CD4-positive, alpha-beta memory T cell (primary cell): ENCODE measurements at regions not wholly inside any gene's neighbourhood (a gene's known extent, or its start where the extent isn't known, plus 50 kb on each side); places are given as distances from the start of the nearest gene placed in this dataset.
A peak's percentile ranks its signal among the peaks of the same experiment; 100 is the strongest.

Experiments
- CTCF ChIA-PET: fragments of 350-600 bp; sonication (Branson Sonifier 250); formaldehyde crosslinking; loops from one replicate; lab custom pipeline; 2021; ENCODE audit warnings: inconsistent platforms; ENCODE audit not compliant: partially characterized antibody; lab: Charles Lee
- POLR2A ChIA-PET: fragments of 350-600 bp; sonication (Branson Sonifier 250); formaldehyde crosslinking; loops from one replicate; lab custom pipeline; 2021; ENCODE audit not compliant: partially characterized antibody; lab: Charles Lee
- DNase-seq, 5 donors: peaks; one replicate each; pipeline versions ENCODE4 v3.0.0 to v3.0.0-alpha.2; 2020 to 2022; ENCODE audit warnings: mixed read lengths in 1 of 5
- H3K27ac ChIP-seq: one replicate; pipeline ENCODE4 v1.7.0; 2013; ENCODE audit warnings: low read depth, low read length
- H3K27me3 ChIP-seq: 2 replicates; pipeline ENCODE4 v1.7.0; 2013; ENCODE audit warnings: mild to moderate bottlenecking, low read length, moderate library complexity; ENCODE audit not compliant: insufficient read depth
- H3K36me3 ChIP-seq: 2 replicates; pipeline ENCODE4 v1.7.0; 2013; ENCODE audit warnings: mild to moderate bottlenecking, low read length, moderate library complexity; ENCODE audit not compliant: insufficient read depth
- H3K4me1 ChIP-seq: 2 replicates; pipeline ENCODE4 v1.7.0; 2013; ENCODE audit warnings: mild to moderate bottlenecking, low read length, moderate library complexity; ENCODE audit not compliant: insufficient read depth
- H3K4me3 ChIP-seq, 2 donors: one replicate each; pipeline ENCODE4 v1.7.0; 2013; ENCODE audit warnings: low read length in 2 of 2, mild to moderate bottlenecking in 1 of 2
- H3K9me3 ChIP-seq, 2 donors: one replicate each; pipeline ENCODE4 v1.7.0; 2013; ENCODE audit warnings: low read length in 2 of 2, control low read depth in 1 of 2; ENCODE audit not compliant: control insufficient read depth in 1 of 2
- H3K27ac Mint-ChIP-seq, 7 donors: one replicate each; pipeline ENCODE4 v1.8.0; 2020 to 2021; ENCODE audit warnings: mixed read lengths in 7 of 7, mild to moderate bottlenecking in 6 of 7, inconsistent platforms in 3 of 7, moderate library complexity in 3 of 7
- H3K27me3 Mint-ChIP-seq, 2 donors: one replicate each; pipeline ENCODE4 v1.8.0; 2020 to 2021; ENCODE audit warnings: mixed read lengths in 2 of 2
- H3K36me3 Mint-ChIP-seq, 2 donors: one replicate each; pipeline ENCODE4 v1.8.0; 2020 to 2021; ENCODE audit warnings: mixed read lengths in 2 of 2, inconsistent platforms in 1 of 2, mild to moderate bottlenecking in 1 of 2
- H3K4me1 Mint-ChIP-seq, 4 donors: one replicate each; pipeline ENCODE4 v1.8.0; 2020 to 2021; ENCODE audit warnings: mixed read lengths in 4 of 4, mild to moderate bottlenecking in 1 of 4
- H3K4me3 Mint-ChIP-seq, 8 donors: one replicate each; pipeline ENCODE4 v1.8.0; 2020 to 2021; ENCODE audit warnings: mixed read lengths in 8 of 8, mild to moderate bottlenecking in 7 of 8, moderate library complexity in 6 of 8, inconsistent platforms in 3 of 8
- H3K9me3 Mint-ChIP-seq, 8 donors: one replicate each; pipeline ENCODE4 v1.8.0; 2020 to 2021; ENCODE audit warnings: mixed read lengths in 8 of 8, mild to moderate bottlenecking in 5 of 8, inconsistent platforms in 3 of 8, moderate library complexity in 1 of 8
- intact Hi-C: fragments of 100-400 bp; cut with micrococcal nuclease; formaldehyde crosslinking; loops from one replicate; pipeline ENCODE4 v1.15.1; 2023

DNA sequence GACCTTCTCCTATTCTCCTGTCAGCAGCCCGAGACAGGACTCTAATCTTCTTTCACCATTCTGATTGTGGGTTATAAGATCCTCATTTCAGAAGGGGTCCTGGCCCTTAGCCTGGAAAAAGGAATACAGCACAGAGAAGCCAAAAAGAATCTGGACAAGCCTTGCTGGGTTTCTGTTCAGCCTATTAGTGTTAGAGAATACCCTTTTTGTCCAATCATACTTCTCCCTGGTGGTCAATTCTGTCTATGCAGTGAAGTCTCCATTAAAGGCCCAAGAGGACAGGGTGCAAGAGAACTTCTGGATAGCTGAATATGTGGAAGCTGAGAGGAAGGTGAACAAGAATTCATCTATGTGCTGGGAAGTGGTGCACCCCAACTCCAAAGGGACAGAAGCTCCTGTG, 105.7 kb upstream of the AGA start:
- Histone ChIP-seq H3K36me3 (no peaks in the 10 kb centered on the region), H3K9me3 (no peaks in the 10 kb centered on the region), H3K4me1 (no peaks in the 10 kb centered on the region), H3K27me3 (no peaks in the 10 kb centered on the region), H3K27ac (no peak overlapping the region), H3K4me3 (no peak overlapping the region)
- H3K27ac Mint-ChIP-seq = no peak overlapping the region
- intact Hi-C loops = loop anchor here (5.0 kb wide), 1 partner anchor 296 kb away; no protein-coding TSS in a partner anchor
- POLR2A ChIA-PET = no interaction called here
- H3K4me1 Mint-ChIP-seq = no peaks in the 10 kb centered on the region
- H3K9me3 Mint-ChIP-seq = peaks cover 0 to 3% (median 0%) of the 10 kb centered on the region in 8 donors
- DNase-seq = no peak
- CTCF ChIA-PET = no interaction called here
- H3K27me3 Mint-ChIP-seq = no peaks in the 10 kb centered on the region
- no peak overlapping the region for H3K4me3 Mint-ChIP-seq
- H3K36me3 Mint-ChIP-seq = peaks cover 0 to 3% of the 10 kb centered on the region in 2 donors

DNA sequence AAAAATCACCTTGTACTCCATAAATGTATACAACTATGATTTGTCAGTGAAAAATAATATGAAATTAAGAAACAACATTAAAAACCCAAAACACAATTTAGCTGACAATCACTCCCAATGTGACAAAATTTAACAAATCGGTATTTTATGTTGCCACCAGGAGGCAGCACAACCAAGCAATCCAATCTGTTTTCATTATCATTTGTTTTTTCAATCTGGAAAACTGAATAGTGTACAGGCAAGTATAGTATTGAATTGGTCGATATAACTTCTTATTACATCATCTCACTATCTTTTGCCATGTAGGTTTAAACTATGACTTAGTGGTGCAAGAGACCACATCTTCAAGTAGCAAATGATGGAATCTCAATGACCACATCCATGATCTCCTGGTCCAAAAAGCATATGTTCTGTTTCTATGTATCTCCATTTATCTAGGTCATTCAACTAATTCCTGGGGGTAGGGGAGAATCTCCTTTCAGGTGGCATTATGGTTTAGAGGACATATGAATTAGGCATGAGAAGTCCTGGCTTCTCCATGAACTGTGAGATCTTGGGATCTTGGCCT, 112.9 kb upstream of the AGA start:
- H3K36me3 Mint-ChIP-seq = peaks cover 0 to 3% of the 10 kb centered on the region in 2 donors
- peaks cover 0 to 2% (median 0%) of the 10 kb centered on the region in 4 donors for H3K4me1 Mint-ChIP-seq
- H3K27me3 ChIP-seq = no peaks in the 10 kb centered on the region
- DNase-seq = peak in 2 of 5 donors; percentile 3 to 4
- no peaks in the 10 kb centered on the region for H3K4me1 ChIP-seq
- H3K27me3 Mint-ChIP-seq = no peaks in the 10 kb centered on the region
- H3K27ac ChIP-seq = no peak overlapping the region
- no peak overlapping the region for H3K4me3 Mint-ChIP-seq
- POLR2A ChIA-PET = no interaction called here
- no peaks in the 10 kb centered on the region for H3K36me3 ChIP-seq
- H3K9me3 ChIP-seq = no peaks in the 10 kb centered on the region
- intact Hi-C loops = no loop called here
- CTCF ChIA-PET = interaction anchor here (1.1 to 1.7 kb wide), 3 partner anchors 8 to 25 kb away, joined by 3 to 5 read pairs (median 3); no protein-coding TSS in a partner anchor
- H3K9me3 Mint-ChIP-seq = no peaks in the 10 kb centered on the region
- no peak overlapping the region for H3K27ac Mint-ChIP-seq
- H3K4me3 ChIP-seq = no peak overlapping the region

DNA sequence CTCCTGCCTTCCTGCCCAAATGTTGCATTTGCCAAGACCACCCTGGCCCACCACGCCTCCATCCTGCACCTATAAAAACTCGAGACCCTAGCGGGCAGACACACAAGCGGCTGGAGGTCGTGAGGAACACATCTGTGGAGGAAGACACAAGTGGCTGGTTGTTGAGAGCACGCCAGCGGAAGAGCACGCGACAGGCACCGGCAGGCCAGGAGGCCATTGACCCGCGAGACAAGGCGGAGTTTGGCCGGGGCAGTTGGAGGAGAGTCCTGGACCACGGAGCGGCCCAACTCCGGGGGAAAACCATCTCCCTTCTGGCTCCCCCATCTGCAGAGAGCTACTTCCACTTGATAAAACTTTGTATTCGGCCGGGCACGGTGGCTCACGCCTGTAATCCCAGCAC, 115.2 kb upstream of the AGA start:
- H3K4me3 ChIP-seq = no peak overlapping the region
- POLR2A ChIA-PET = no interaction called here
- H3K4me1 ChIP-seq = no peaks in the 10 kb centered on the region
- Mint-ChIP-seq H3K27ac (no peak overlapping the region), H3K4me1 (peaks cover 0 to 2% (median 0%) of the 10 kb centered on the region in 4 donors), H3K9me3 (no peaks in the 10 kb centered on the region), H3K36me3 (no peaks in the 10 kb centered on the region), H3K4me3 (no peak overlapping the region), H3K27me3 (no peaks in the 10 kb centered on the region)
- no peaks in the 10 kb centered on the region for H3K9me3 ChIP-seq
- DNase-seq = no peak
- CTCF ChIA-PET = no interaction called here
- no peak overlapping the region for H3K27ac ChIP-seq
- H3K36me3 ChIP-seq = no peaks in the 10 kb centered on the region
- no peaks in the 10 kb centered on the region for H3K27me3 ChIP-seq
- intact Hi-C loops = no loop called here

DNA sequence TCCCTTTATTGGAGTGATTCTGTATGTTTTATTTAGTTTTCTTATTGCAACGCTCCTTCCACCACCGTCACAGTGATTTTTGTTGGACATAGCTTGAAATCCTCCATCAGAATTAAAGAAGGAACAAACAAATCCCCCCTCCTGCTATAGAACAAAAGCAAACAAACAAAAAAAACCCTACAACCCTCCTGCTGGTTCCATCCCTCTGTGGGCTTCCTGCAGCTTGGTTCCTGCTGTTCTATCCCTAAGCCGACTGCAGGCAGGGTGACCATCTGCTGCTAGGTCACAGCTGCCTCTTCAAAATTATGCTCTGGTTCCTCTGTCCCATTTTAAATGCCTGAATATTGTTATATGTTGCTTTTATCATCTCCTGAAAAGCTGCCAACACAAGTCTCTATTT, 116.8 kb upstream of the AGA start:
- intact Hi-C loops = no loop called here
- Histone ChIP-seq H3K27me3 (no peaks in the 10 kb centered on the region), H3K4me3 (no peak overlapping the region)

DNA sequence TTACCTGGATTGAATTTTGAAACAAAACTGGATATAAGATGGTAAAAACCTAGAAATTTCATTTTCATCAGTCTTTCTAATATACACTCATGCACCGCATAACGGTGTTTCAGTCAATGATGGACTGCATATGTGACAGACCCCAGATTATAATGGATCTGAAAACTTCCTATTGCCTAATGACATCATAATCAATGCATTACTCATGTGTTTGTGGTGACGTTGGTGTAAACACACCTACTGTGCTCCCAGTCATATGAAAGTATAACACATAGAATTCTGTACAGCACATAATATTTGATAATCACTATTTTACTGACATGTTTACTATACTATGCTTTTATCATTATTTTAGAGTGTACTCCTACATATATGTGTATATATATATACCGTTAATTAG, 119.9 kb upstream of the AGA start:
- no peaks in the 10 kb centered on the region for H3K9me3 ChIP-seq
- no peaks in the 10 kb centered on the region for H3K36me3 ChIP-seq
- Mint-ChIP-seq H3K36me3 (peaks cover 0 to 3% of the 10 kb centered on the region in 2 donors), H3K4me3 (no peak overlapping the region), H3K27ac (no peak overlapping the region), H3K9me3 (peaks cover 0 to 3% (median under 1%) of the 10 kb centered on the region in 8 donors), H3K27me3 (no peaks in the 10 kb centered on the region), H3K4me1 (no peaks in the 10 kb centered on the region)
- no peak overlapping the region for H3K4me3 ChIP-seq
- DNase-seq = no peak
- H3K27ac ChIP-seq = no peak overlapping the region
- intact Hi-C loops = no loop called here
- H3K27me3 ChIP-seq = no peaks in the 10 kb centered on the region
- no peaks in the 10 kb centered on the region for H3K4me1 ChIP-seq
- POLR2A ChIA-PET = no interaction called here
- CTCF ChIA-PET = interaction anchor here (0.7 kb wide), 1 partner anchor 69 kb away, joined by 3 read pairs; no protein-coding TSS in a partner anchor

More for the DNA sequence above, 116.8 kb upstream of the AGA start:
- no peaks in the 10 kb centered on the region for H3K36me3 Mint-ChIP-seq
- peaks cover 0 to 2% (median 0%) of the 10 kb centered on the region in 4 donors for H3K4me1 Mint-ChIP-seq
- ChIA-PET CTCF (no interaction called here), POLR2A (no interaction called here)
- H3K4me3 Mint-ChIP-seq = no peak overlapping the region
- no peaks in the 10 kb centered on the region for H3K9me3 ChIP-seq
- H3K9me3 Mint-ChIP-seq = no peaks in the 10 kb centered on the region
- no peaks in the 10 kb centered on the region for H3K27me3 Mint-ChIP-seq
- no peak for DNase-seq
- no peaks in the 10 kb centered on the region for H3K4me1 ChIP-seq
- H3K27ac ChIP-seq = no peak overlapping the region
- no peak overlapping the region for H3K27ac Mint-ChIP-seq
- no peaks in the 10 kb centered on the region for H3K36me3 ChIP-seq

DNA sequence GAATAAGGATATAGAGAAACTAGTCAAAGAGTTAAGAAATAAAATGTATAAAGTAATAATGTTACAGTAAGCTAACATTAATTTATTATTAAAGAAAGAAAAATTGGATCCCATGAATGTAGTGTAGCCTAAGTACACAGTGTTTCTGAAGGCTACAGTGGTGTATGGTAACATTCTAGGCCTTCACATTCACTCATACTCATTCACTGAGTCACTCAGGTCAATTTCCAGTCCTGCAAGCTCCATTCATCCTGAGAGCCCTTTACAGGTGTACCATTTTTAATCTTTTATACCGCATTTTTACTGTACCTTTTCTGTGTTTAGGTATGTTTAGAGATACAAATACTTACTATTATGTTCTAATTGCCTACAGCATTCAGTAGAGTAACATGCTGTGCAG, 120.6 kb upstream of the AGA start:
- no peak for DNase-seq
- Histone ChIP-seq H3K27me3 (no peaks in the 10 kb centered on the region), H3K4me3 (no peak overlapping the region), H3K4me1 (no peaks in the 10 kb centered on the region), H3K36me3 (no peaks in the 10 kb centered on the region), H3K27ac (no peak overlapping the region), H3K9me3 (no peaks in the 10 kb centered on the region)
- Mint-ChIP-seq H3K9me3 (peaks cover 0 to 3% (median under 1%) of the 10 kb centered on the region in 8 donors), H3K4me1 (no peaks in the 10 kb centered on the region), H3K36me3 (peaks cover 0 to 3% of the 10 kb centered on the region in 2 donors), H3K4me3 (no peak overlapping the region), H3K27ac (no peak overlapping the region), H3K27me3 (no peaks in the 10 kb centered on the region)
- intact Hi-C loops = no loop called here
- POLR2A ChIA-PET = no interaction called here
- CTCF ChIA-PET = interaction anchor here (0.7 to 1.1 kb wide), 2 partner anchors 9 to 70 kb away, joined by 3 to 5 read pairs; no protein-coding TSS in a partner anchor

DNA sequence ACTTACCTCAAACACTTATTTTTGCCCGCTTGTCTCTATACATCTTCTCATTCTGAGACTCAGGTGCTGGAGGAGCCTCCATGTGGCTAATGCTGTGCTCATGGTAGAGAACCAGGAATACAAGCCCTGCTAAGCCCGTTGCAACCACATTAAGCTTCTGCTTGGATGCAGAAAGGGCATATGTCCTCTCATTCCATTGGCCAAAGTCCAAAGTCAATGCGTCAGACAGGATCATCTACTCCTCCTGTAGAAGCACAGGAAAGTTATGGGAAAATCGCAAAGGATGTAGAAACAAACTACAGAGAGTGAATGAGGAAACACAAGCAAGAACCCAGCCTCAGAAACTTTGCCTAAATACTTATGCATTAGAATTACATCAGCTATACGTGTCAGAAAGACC, 124.5 kb upstream of the AGA start:
- ChIA-PET POLR2A (no interaction called here), CTCF (no interaction called here)
- H3K9me3 ChIP-seq = no peaks in the 10 kb centered on the region
- H3K27ac Mint-ChIP-seq = no peak overlapping the region
- H3K4me3 Mint-ChIP-seq = no peak overlapping the region
- intact Hi-C loops = no loop called here
- no peak overlapping the region for H3K27ac ChIP-seq
- H3K4me3 ChIP-seq = no peak overlapping the region
- no peaks in the 10 kb centered on the region for H3K4me1 Mint-ChIP-seq
- H3K9me3 Mint-ChIP-seq = peaks cover 0 to 3% (median under 1%) of the 10 kb centered on the region in 8 donors
- DNase-seq = no peak
- H3K36me3 Mint-ChIP-seq = peaks cover 0 to 3% of the 10 kb centered on the region in 2 donors
- no peaks in the 10 kb centered on the region for H3K4me1 ChIP-seq
- peaks cover 0 to 1% of the 10 kb centered on the region in 2 donors for H3K27me3 Mint-ChIP-seq
- no peaks in the 10 kb centered on the region for H3K27me3 ChIP-seq
- no peaks in the 10 kb centered on the region for H3K36me3 ChIP-seq
